MM.1S (cell line): ENCODE measurements at regions not wholly inside any gene's neighbourhood (a gene's known extent, or its start where the extent isn't known, plus 50 kb on each side); places are given as distances from the start of the nearest gene placed in this dataset.

ENCODE experiments used
- EZH2 ChIP-seq: fragments of 300-600 bp; sonication (generic); optimal IDR thresholded peaks from 2 replicates; pipeline ENCODE3; 2017; ENCODE audit warnings: low read depth, mild to moderate bottlenecking, antibody characterized with exemption, low read length, mixed read lengths
- TF ChIP-seq, protein P1 (sequence below): fragments of 300-600 bp; sonication (generic); IDR thresholded peaks from 2 replicates; pipeline ENCODE4 v1.5.1; 2016; ENCODE audit warnings: antibody characterized with exemption, low read length, mixed read lengths

GRCh38 chr6:106011476-106011875 is 74.7 kb upstream of the PRDM1 start:
- TF ChIP-seq, protein P1, sequence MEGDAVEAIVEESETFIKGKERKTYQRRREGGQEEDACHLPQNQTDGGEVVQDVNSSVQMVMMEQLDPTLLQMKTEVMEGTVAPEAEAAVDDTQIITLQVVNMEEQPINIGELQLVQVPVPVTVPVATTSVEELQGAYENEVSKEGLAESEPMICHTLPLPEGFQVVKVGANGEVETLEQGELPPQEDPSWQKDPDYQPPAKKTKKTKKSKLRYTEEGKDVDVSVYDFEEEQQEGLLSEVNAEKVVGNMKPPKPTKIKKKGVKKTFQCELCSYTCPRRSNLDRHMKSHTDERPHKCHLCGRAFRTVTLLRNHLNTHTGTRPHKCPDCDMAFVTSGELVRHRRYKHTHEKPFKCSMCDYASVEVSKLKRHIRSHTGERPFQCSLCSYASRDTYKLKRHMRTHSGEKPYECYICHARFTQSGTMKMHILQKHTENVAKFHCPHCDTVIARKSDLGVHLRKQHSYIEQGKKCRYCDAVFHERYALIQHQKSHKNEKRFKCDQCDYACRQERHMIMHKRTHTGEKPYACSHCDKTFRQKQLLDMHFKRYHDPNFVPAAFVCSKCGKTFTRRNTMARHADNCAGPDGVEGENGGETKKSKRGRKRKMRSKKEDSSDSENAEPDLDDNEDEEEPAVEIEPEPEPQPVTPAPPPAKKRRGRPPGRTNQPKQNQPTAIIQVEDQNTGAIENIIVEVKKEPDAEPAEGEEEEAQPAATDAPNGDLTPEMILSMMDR = no peak
- no peak for TF ChIP-seq EZH2
